Gastrocnemius medialis (tissue), 4 donors: ENCODE measurements at regions not wholly inside any gene's neighbourhood (a gene's known extent, or its start where the extent isn't known, plus 50 kb on each side); places are given as distances from the start of the nearest gene placed in this dataset.

Experiments used
- POLR2A ChIP-seq, 2 donors: fragments of 450-650 bp; IDR thresholded peaks; one replicate each; pipeline ENCODE4 v1.6.1; 2017; ENCODE audit warnings: antibody characterized with exemption in 2 of 2, mild to moderate bottlenecking in 2 of 2, moderate library complexity in 2 of 2
- TF ChIP-seq, protein P1 (sequence below), 5 experiments: fragments of 450-650 bp in 3 of 5; fragments of 200-600 bp in 2 of 5; sonication (generic) in 2 of 5; IDR thresholded peaks in 4 of 5; conservative IDR thresholded peaks in 1 of 5; 1 replicate in 4 of 5; 2 replicates in 1 of 5; pipeline ENCODE4 v1.5.1; 2016 to 2019; ENCODE audit warnings: antibody characterized with exemption in 5 of 5, mild to moderate bottlenecking in 3 of 5, moderate library complexity in 3 of 5

DNA sequence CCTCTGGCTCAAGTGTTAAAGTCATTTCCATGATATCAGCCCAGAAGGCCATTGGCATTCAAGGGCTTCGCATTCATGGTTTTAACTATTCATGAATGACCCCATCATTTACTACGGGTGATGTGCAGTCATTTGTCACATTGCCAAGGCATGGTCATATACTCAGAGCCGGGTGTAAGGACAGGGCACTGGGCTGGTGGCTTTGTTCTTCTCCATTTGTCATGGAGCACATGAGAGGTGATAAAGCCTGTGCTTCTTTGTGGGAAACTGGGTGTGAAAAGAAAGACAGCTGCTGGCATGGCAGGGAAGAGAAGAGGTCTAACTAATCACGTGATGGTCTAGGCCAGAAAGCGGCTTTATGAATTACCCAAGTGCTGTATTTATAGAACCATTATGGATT is 132.2 kb upstream of the PLXNA4 start:
- TF ChIP-seq, protein P1, sequence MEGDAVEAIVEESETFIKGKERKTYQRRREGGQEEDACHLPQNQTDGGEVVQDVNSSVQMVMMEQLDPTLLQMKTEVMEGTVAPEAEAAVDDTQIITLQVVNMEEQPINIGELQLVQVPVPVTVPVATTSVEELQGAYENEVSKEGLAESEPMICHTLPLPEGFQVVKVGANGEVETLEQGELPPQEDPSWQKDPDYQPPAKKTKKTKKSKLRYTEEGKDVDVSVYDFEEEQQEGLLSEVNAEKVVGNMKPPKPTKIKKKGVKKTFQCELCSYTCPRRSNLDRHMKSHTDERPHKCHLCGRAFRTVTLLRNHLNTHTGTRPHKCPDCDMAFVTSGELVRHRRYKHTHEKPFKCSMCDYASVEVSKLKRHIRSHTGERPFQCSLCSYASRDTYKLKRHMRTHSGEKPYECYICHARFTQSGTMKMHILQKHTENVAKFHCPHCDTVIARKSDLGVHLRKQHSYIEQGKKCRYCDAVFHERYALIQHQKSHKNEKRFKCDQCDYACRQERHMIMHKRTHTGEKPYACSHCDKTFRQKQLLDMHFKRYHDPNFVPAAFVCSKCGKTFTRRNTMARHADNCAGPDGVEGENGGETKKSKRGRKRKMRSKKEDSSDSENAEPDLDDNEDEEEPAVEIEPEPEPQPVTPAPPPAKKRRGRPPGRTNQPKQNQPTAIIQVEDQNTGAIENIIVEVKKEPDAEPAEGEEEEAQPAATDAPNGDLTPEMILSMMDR (IDR thresholded peaks at IDR 0.05 in 4 of 5, conservative IDR thresholded peaks at IDR 0.05 in 1 of 5) = no peak
- no peak for TF ChIP-seq POLR2A (IDR thresholded peaks at IDR 0.05)
